Kidney (tissue), 13 donors: ENCODE measurements at regions not wholly inside any gene's neighbourhood (a gene's known extent, or its start where the extent isn't known, plus 50 kb on each side); places are given as distances from the start of the nearest gene placed in this dataset.

Experiments
- DNase-seq, 5 donors: peaks; one replicate each; pipeline ENCODE4 v3.0.0-alpha.2; 2013 to 2020
- FAIRE-seq: peaks from 2 replicates; lab custom pipeline; 2012; peaks lifted over from hg19 to GRCh38; lab: Jason Lieb, UNC
- H3K27ac ChIP-seq, 2 donors: one replicate each; pipeline ENCODE4 v1.7.0; 2013; ENCODE audit warnings: low read depth in 2 of 2, low read length in 2 of 2, inconsistent platforms in 1 of 2
- H3K27me3 ChIP-seq: one replicate; pipeline ENCODE4 v1.7.1; 2013; ENCODE audit warnings: low read length, inconsistent platforms; ENCODE audit not compliant: control insufficient read depth, insufficient read depth
- H3K36me3 ChIP-seq, 3 donors: one replicate each; pipeline versions ENCODE4 v1.7.0 to v1.7.1; 2013; ENCODE audit warnings: low read length in 3 of 3, control low read depth in 1 of 3, inconsistent platforms in 1 of 3; ENCODE audit not compliant: insufficient read depth in 3 of 3, control insufficient read depth in 2 of 3
- H3K4me1 ChIP-seq, 3 donors: one replicate each; pipeline versions ENCODE4 v1.7.0 to v1.7.1; 2013; ENCODE audit warnings: low read length in 3 of 3, inconsistent platforms in 1 of 3, low read depth in 1 of 3; ENCODE audit not compliant: control insufficient read depth in 2 of 3, insufficient read depth in 2 of 3
- H3K4me3 ChIP-seq, 3 donors: one replicate each; pipeline versions ENCODE4 v1.7.0 to v1.8.1; 2013; ENCODE audit warnings: low read length in 3 of 3, control low read depth in 1 of 3, inconsistent platforms in 1 of 3
- H3K9ac ChIP-seq, 3 donors: one replicate each; pipeline versions ENCODE4 v1.7.0 to v1.7.1; 2013; ENCODE audit warnings: low read length in 3 of 3, control low read depth in 1 of 3, inconsistent platforms in 1 of 3
- H3K9me3 ChIP-seq, 3 donors: one replicate each; pipeline versions ENCODE4 v1.7.0 to v1.7.1; 2013; ENCODE audit warnings: low read length in 3 of 3, control low read depth in 1 of 3, inconsistent platforms in 1 of 3; ENCODE audit not compliant: control insufficient read depth in 2 of 3, insufficient read depth in 1 of 3
- intact Hi-C: fragments of 100-400 bp; cut with DNase I; formaldehyde crosslinking; loops from one replicate; pipeline ENCODE4 v1.11.1; 2022
- TF ChIP-seq, protein P1 (sequence below): IDR thresholded peaks from 3 replicates; pipeline ENCODE4 v1.5.1; 2012; ENCODE audit warnings: mild to moderate bottlenecking, moderate library complexity, borderline replicate concordance; ENCODE audit not compliant: insufficient read depth; ENCODE audit errors: extremely low read depth
- donor health status: control.
- donor health status: control.
- donor health status: control.
- donor health status: control.
- donor health status: control.
- donor health status: DM: yes; HTN: yes; CAD: no.
- donor health status: Normal renal cell carcinoma (clear cell type).

DNA sequence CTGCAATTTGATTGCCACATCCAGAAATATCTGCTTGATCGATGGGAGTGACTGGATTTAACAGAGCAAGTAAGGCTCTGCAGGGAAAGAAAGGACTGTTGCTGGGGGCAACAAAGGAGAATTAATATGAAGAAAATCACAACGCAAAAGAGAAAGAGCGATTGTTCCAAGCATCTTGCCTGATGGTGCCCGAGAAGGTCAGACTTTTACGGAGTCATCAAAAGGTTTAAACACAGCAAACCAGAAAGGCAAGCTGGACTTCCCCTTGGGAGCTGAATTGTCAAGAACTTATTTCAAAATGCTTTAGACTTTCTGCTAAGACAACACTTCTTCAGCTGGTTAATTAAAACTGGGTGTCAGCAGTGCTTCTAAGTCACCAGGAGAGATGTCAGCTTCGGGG, 791.5 kb downstream of the MED13L start:
- H3K4me1 ChIP-seq = no peaks in the 10 kb centered on the region
- FAIRE-seq (no peak), DNase-seq (peak in 1 of 5 donors; percentile 22)
- H3K4me3 ChIP-seq = no peak overlapping the region
- H3K27me3 ChIP-seq = no peaks in the 10 kb centered on the region
- TF ChIP-seq, protein P1, sequence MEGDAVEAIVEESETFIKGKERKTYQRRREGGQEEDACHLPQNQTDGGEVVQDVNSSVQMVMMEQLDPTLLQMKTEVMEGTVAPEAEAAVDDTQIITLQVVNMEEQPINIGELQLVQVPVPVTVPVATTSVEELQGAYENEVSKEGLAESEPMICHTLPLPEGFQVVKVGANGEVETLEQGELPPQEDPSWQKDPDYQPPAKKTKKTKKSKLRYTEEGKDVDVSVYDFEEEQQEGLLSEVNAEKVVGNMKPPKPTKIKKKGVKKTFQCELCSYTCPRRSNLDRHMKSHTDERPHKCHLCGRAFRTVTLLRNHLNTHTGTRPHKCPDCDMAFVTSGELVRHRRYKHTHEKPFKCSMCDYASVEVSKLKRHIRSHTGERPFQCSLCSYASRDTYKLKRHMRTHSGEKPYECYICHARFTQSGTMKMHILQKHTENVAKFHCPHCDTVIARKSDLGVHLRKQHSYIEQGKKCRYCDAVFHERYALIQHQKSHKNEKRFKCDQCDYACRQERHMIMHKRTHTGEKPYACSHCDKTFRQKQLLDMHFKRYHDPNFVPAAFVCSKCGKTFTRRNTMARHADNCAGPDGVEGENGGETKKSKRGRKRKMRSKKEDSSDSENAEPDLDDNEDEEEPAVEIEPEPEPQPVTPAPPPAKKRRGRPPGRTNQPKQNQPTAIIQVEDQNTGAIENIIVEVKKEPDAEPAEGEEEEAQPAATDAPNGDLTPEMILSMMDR = no peak
- no peak overlapping the region for H3K9ac ChIP-seq
- intact Hi-C loops = no loop called here
- no peaks in the 10 kb centered on the region for H3K36me3 ChIP-seq
- H3K27ac ChIP-seq = no peak overlapping the region
- H3K9me3 ChIP-seq = peaks cover 0 to 7% (median 0%) of the 10 kb centered on the region in 3 donors

DNA sequence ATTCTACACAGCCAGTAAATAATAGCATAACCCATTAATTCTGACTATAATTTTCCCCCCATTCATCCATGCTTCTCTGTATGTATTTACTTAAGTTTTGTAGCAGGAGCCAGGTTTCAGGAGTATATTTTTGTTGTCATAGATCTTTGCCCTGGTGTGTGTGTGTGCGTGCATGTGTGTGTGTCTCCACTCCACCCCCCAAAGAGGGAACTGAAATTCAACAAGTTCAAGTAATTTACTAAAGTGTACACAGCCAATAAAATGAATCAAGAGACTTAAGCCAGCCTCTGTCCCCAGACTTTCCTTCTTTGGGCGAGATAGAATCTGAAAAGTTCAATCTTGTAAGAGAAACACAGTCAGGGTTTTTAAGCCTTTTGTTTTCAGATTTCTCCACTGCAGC, 792.0 kb downstream of the MED13L start:
- H3K27me3 ChIP-seq = no peaks in the 10 kb centered on the region
- no peaks in the 10 kb centered on the region for H3K36me3 ChIP-seq
- peaks cover 0 to 7% (median 0%) of the 10 kb centered on the region in 3 donors for H3K9me3 ChIP-seq
- H3K27ac ChIP-seq = no peak overlapping the region
- no peak for FAIRE-seq
- intact Hi-C loops = no loop called here
- peak in 1 of 5 donors; percentile 12 for DNase-seq
- TF ChIP-seq, protein P1 = no peak
- no peak overlapping the region for H3K4me3 ChIP-seq
- H3K9ac ChIP-seq = no peak overlapping the region
- H3K4me1 ChIP-seq = no peaks in the 10 kb centered on the region

DNA sequence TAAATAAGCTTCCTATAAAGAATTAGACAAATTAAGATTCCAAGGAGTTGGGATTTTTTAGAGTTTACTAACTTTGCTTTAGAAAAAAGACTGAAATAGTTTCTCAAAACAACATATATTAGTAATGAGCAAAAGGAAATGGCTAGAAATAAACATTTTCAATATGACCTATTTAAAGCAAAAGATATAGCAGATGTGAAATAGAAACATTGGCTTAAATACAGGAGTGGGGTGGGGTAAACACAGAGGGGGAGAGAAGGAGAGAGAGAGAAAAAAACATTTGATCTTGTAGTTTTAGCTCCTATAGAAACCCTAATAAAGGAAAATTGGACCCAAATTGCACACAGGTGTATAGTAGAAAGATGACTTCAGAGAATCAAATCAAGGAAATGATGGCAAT, 794.5 kb downstream of the MED13L start:
- Histone ChIP-seq H3K4me1 (no peaks in the 10 kb centered on the region), H3K27ac (no peak overlapping the region), H3K36me3 (no peaks in the 10 kb centered on the region), H3K27me3 (no peaks in the 10 kb centered on the region), H3K4me3 (no peak overlapping the region), H3K9me3 (peaks cover 0 to 7% (median 0%) of the 10 kb centered on the region in 3 donors), H3K9ac (no peak overlapping the region)
- TF ChIP-seq, protein P1 = no peak
- FAIRE-seq (no peak), DNase-seq (no peak)
- intact Hi-C loops = no loop called here

DNA sequence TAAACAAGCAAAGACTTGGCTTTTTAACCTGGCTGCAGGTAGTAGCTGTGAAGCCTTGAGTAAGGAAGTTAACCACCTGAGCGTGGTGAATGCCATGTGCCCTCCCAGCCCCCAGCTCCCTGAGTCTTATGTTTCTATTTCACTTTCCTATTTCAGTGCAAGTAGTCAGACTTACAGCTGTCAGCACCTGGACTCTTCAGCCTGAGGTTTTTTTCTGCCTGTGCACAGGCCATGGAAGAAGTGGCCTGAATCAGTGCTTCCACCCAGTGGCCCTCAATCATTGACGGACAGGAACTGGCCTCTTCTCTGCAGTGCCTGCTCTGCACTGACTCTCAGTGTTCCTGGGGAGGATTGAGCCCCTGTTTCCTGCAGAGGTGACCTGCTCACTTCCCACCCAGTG, 796.4 kb downstream of the MED13L start:
- TF ChIP-seq, protein P1 = no peak
- DNase-seq = no peak
- Histone ChIP-seq H3K36me3 (no peaks in the 10 kb centered on the region), H3K27me3 (no peaks in the 10 kb centered on the region), H3K4me1 (no peaks in the 10 kb centered on the region), H3K4me3 (no peak overlapping the region), H3K27ac (no peak overlapping the region), H3K9me3 (peaks cover 0 to 7% (median 0%) of the 10 kb centered on the region in 3 donors), H3K9ac (no peak overlapping the region)
- intact Hi-C loops = no loop called here
- FAIRE-seq = no peak
